HepG2 (cell line): ENCODE measurements at regions not wholly inside any gene's neighbourhood (a gene's known extent, or its start where the extent isn't known, plus 50 kb on each side); places are given as distances from the start of the nearest gene placed in this dataset.

Experiments
- CBX5 ChIP-seq: sonication (generic); formaldehyde crosslinking; IDR thresholded peaks from 2 replicates; pipeline ENCODE4 v1.4.0; 2020; ENCODE audit warnings: missing genetic modification reagents, borderline replicate concordance
- CENPX ChIP-seq: sonication (generic); formaldehyde crosslinking; IDR thresholded peaks from 2 replicates; pipeline ENCODE4 v1.9.0; 2021; ENCODE audit warnings: mild to moderate bottlenecking, missing genetic modification reagents, moderate library complexity
- GPBP1L1 ChIP-seq: sonication (generic); formaldehyde crosslinking; IDR thresholded peaks from 2 replicates; pipeline ENCODE4 v1.5.0; 2020; ENCODE audit warnings: mild to moderate bottlenecking, missing genetic modification reagents
- IRF2 ChIP-seq: IDR thresholded peaks from 2 replicates; pipeline ENCODE4 v1.6.1; 2018; ENCODE audit warnings: missing genetic modification reagents, missing compliant biosample characterization
- KLF11 ChIP-seq: IDR thresholded peaks from 2 replicates; pipeline ENCODE4 v1.6.1; 2016; ENCODE audit warnings: missing compliant biosample characterization
- MZF1 ChIP-seq: sonication (generic); formaldehyde crosslinking; IDR thresholded peaks from 2 replicates; pipeline ENCODE4 v1.8.1; 2023; ENCODE audit warnings: mild to moderate bottlenecking, missing genetic modification reagents, borderline replicate concordance
- RAD21 ChIP-seq: fragments of 450-650 bp; formaldehyde crosslinking; IDR thresholded peaks from 2 replicates; pipeline ENCODE4 v1.5.0; 2020; ENCODE audit warnings: mild to moderate bottlenecking
- SMC3 ChIP-seq: IDR thresholded peaks from 2 replicates; pipeline ENCODE4 v1.6.1; 2011; ENCODE audit warnings: low read length, improper control_type of control experiment
- SOX6 ChIP-seq, 2 experiments: fragments of 450-650 bp in 1 of 2; sonication (generic) in 1 of 2; formaldehyde crosslinking in 1 of 2; IDR thresholded peaks; 2 replicates each; pipeline versions ENCODE4 v1.4.0 to v1.6.1; 2017 to 2020; ENCODE audit warnings: antibody characterized with exemption in 1 of 2, mild to moderate bottlenecking in 1 of 2, missing genetic modification reagents in 1 of 2
- SP4 ChIP-seq: sonication (generic); formaldehyde crosslinking; IDR thresholded peaks from 2 replicates; pipeline ENCODE4 v1.8.1; 2023; ENCODE audit warnings: mild to moderate bottlenecking, missing genetic modification reagents
- STAT6 ChIP-seq: sonication (generic); formaldehyde crosslinking; IDR thresholded peaks from 2 replicates; pipeline ENCODE4 v1.4.0; 2020; ENCODE audit warnings: missing genetic modification reagents, mild to moderate bottlenecking, borderline replicate concordance
- THAP11 ChIP-seq: IDR thresholded peaks from 2 replicates; pipeline ENCODE4 v1.6.1; 2016; ENCODE audit warnings: missing biosample characterization, missing genetic modification reagents
- TMF1 ChIP-seq: sonication (generic); formaldehyde crosslinking; IDR thresholded peaks from 2 replicates; pipeline ENCODE4 v1.8.1; 2022; ENCODE audit warnings: low read depth, missing genetic modification reagents
- ZNF124 ChIP-seq: sonication (generic); formaldehyde crosslinking; IDR thresholded peaks from 2 replicates; pipeline ENCODE4 v1.4.0; 2020; ENCODE audit warnings: missing genetic modification reagents
- ZNF160 ChIP-seq: sonication (generic); formaldehyde crosslinking; IDR thresholded peaks from 2 replicates; pipeline ENCODE4 v1.8.0; 2022; ENCODE audit warnings: mild to moderate bottlenecking, inconsistent platforms, missing genetic modification reagents
- ZNF260 ChIP-seq: sonication (generic); formaldehyde crosslinking; IDR thresholded peaks from 2 replicates; pipeline ENCODE4 v1.4.0; 2020; ENCODE audit warnings: missing genetic modification reagents, low read depth, mild to moderate bottlenecking, borderline replicate concordance
- ZNF557 ChIP-seq: sonication (generic); formaldehyde crosslinking; IDR thresholded peaks from 2 replicates; pipeline ENCODE4 v1.4.0; 2020; ENCODE audit warnings: missing genetic modification reagents
- ZNF747 ChIP-seq: sonication (generic); formaldehyde crosslinking; IDR thresholded peaks from 2 replicates; pipeline ENCODE4 v1.8.1; 2023; ENCODE audit warnings: missing genetic modification reagents, mild to moderate bottlenecking, borderline replicate concordance
- TF ChIP-seq, protein P1 (sequence below): sonication (generic); formaldehyde crosslinking; IDR thresholded peaks from 2 replicates; pipeline ENCODE4 v1.5.0; 2020; ENCODE audit warnings: mild to moderate bottlenecking, missing genetic modification reagents
- TF ChIP-seq, protein P2 (sequence below): sonication (generic); formaldehyde crosslinking; IDR thresholded peaks from 2 replicates; pipeline ENCODE4 v1.4.0; 2020; ENCODE audit warnings: missing genetic modification reagents, borderline replicate concordance

GRCh38 chr2:42859006-42859552 lies 66.7 kb upstream of the HAAO start (continued):
- TF ChIP-seq, protein P1, sequence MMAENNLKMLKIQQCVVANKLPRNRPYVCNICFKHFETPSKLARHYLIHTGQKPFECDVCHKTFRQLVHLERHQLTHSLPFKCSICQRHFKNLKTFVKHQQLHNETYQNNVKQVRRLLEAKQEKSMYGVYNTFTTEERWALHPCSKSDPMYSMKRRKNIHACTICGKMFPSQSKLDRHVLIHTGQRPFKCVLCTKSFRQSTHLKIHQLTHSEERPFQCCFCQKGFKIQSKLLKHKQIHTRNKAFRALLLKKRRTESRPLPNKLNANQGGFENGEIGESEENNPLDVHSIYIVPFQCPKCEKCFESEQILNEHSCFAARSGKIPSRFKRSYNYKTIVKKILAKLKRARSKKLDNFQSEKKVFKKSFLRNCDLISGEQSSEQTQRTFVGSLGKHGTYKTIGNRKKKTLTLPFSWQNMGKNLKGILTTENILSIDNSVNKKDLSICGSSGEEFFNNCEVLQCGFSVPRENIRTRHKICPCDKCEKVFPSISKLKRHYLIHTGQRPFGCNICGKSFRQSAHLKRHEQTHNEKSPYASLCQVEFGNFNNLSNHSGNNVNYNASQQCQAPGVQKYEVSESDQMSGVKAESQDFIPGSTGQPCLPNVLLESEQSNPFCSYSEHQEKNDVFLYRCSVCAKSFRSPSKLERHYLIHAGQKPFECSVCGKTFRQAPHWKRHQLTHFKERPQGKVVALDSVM (CRISPR knock-in tag) = no peak
- peak; percentile 78; the same call in 1 of the 2 replicates for TF ChIP-seq ZNF124 (CRISPR knock-in tag)
- TF ChIP-seq SMC3 = peak; percentile 97
- no peak for TF ChIP-seq CBX5 (CRISPR knock-in tag)
- TF ChIP-seq THAP11 (CRISPR knock-in tag) = peak; percentile 73
- no peak for TF ChIP-seq SP4 (CRISPR knock-in tag)
- peak; percentile 88 for TF ChIP-seq RAD21 (CRISPR knock-in tag)
- TF ChIP-seq IRF2 (CRISPR knock-in tag) = 0 out of 2 replicates have a peak, but pooled peaks have one; percentile 49
- TF ChIP-seq, protein P2, sequence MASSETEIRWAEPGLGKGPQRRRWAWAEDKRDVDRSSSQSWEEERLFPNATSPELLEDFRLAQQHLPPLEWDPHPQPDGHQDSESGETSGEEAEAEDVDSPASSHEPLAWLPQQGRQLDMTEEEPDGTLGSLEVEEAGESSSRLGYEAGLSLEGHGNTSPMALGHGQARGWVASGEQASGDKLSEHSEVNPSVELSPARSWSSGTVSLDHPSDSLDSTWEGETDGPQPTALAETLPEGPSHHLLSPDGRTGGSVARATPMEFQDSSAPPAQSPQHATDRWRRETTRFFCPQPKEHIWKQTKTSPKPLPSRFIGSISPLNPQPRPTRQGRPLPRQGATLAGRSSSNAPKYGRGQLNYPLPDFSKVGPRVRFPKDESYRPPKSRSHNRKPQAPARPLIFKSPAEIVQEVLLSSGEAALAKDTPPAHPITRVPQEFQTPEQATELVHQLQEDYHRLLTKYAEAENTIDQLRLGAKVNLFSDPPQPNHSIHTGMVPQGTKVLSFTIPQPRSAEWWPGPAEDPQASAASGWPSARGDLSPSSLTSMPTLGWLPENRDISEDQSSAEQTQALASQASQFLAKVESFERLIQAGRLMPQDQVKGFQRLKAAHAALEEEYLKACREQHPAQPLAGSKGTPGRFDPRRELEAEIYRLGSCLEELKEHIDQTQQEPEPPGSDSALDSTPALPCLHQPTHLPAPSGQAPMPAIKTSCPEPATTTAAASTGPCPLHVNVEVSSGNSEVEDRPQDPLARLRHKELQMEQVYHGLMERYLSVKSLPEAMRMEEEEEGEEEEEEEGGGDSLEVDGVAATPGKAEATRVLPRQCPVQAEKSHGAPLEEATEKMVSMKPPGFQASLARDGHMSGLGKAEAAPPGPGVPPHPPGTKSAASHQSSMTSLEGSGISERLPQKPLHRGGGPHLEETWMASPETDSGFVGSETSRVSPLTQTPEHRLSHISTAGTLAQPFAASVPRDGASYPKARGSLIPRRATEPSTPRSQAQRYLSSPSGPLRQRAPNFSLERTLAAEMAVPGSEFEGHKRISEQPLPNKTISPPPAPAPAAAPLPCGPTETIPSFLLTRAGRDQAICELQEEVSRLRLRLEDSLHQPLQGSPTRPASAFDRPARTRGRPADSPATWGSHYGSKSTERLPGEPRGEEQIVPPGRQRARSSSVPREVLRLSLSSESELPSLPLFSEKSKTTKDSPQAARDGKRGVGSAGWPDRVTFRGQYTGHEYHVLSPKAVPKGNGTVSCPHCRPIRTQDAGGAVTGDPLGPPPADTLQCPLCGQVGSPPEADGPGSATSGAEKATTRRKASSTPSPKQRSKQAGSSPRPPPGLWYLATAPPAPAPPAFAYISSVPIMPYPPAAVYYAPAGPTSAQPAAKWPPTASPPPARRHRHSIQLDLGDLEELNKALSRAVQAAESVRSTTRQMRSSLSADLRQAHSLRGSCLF = no peak
- TF ChIP-seq ZNF557 (CRISPR knock-in tag) = no peak
- TF ChIP-seq MZF1 = no peak
- no peak for TF ChIP-seq GPBP1L1 (CRISPR knock-in tag)
- no peak for TF ChIP-seq STAT6 (CRISPR knock-in tag)
- TF ChIP-seq TMF1 = no peak
- no peak for TF ChIP-seq KLF11 (CRISPR knock-in tag)
- no peak for TF ChIP-seq ZNF747
- TF ChIP-seq SOX6 (IDR thresholded peaks at IDR 0.05) = no peak
- TF ChIP-seq SOX6 (CRISPR knock-in tag; IDR thresholded peaks at IDR 0.05) = no peak
- no peak for TF ChIP-seq ZNF160 (CRISPR knock-in tag)
- TF ChIP-seq CENPX (CRISPR knock-in tag) = no peak
- no peak for TF ChIP-seq ZNF260 (CRISPR knock-in tag)
